Right cardiac atrium (tissue), 5 donors: ENCODE measurements at regions not wholly inside any gene's neighbourhood (a gene's known extent, or its start where the extent isn't known, plus 50 kb on each side); places are given as distances from the start of the nearest gene placed in this dataset.

Source experiments
- ATAC-seq, 2 donors: fragments of 200-7000 bp; cut with Tn5 transposase; one replicate each; pipeline versions ENCODE4 v1.8.0 to v1.9.1; 2020; ENCODE audit warnings: moderate library complexity in 2 of 2, mild to moderate bottlenecking in 1 of 2
- DNase-seq, 3 donors: peaks; one replicate each; pipeline ENCODE4 v3.0.0-alpha.2; 2020
- H3K27ac ChIP-seq: one replicate; pipeline ENCODE4 v1.5.1; 2013; ENCODE audit warnings: mild to moderate bottlenecking, low read length, control low read depth, moderate library complexity
- H3K27me3 ChIP-seq: one replicate; pipeline ENCODE4 v1.6.1; 2013; ENCODE audit not compliant: control insufficient read depth, insufficient read depth
- H3K4me1 ChIP-seq: one replicate; pipeline ENCODE4 v1.6.1; 2013; ENCODE audit warnings: low read length; ENCODE audit not compliant: control insufficient read depth, insufficient read depth
- H3K4me3 ChIP-seq: one replicate; pipeline ENCODE4 v1.5.1; 2013; ENCODE audit warnings: low read length, control low read depth
- H3K9me3 ChIP-seq: one replicate; pipeline ENCODE4 v1.6.1; 2013; ENCODE audit warnings: low read length; ENCODE audit not compliant: control insufficient read depth
- WGBS: extraction: QIAGEN DNeasy Blood & Tissue Kit; methylation state at CpG from one replicate; pipeline ENCODE4 v1.1.7; 2013; 5-methylcytosine and 5-hydroxymethylcytosine counted together
- intact Hi-C, 4 donors: fragments of 100-400 bp; cut with DNase I; formaldehyde crosslinking; loops; one replicate each; pipeline versions ENCODE4 v1.11.0 to v1.14.0; 2022 to 2023
- donor health status: healthy with polysubstance abuse.
- donor health status: DM: no; HTN: yes; CAD: no.
- donor health status: DM: no; HTN: no; CAD: no.
- donor health status: DM: no; HTN: yes; CAD: no; lungs with severe emphysema.
- donor health status: DM: yes; HTN: yes; CAD: no.

GRCh38 chr19:29415507-29415906 lies 110.3 kb upstream of the VSTM2B start:
- Histone ChIP-seq H3K9me3 (no peaks in the 10 kb centered on the region), H3K27ac (no peak overlapping the region), H3K4me3 (no peak overlapping the region), H3K4me1 (no peaks in the 10 kb centered on the region), H3K27me3 (no peaks in the 10 kb centered on the region)
- WGBS: 42% methylated on average over 5 of the region's 5 CpGs
- no peak for ATAC-seq
- no peak for DNase-seq
- intact Hi-C loops: no loop called here

- Histone ChIP-seq H3K4me3 (no peak overlapping the region), H3K9me3 (no peaks in the 10 kb centered on the region), H3K4me1 (no peaks in the 10 kb centered on the region), H3K27me3 (no peaks in the 10 kb centered on the region), H3K27ac (no peak overlapping the region)
- intact Hi-C loops: no loop called here
- no peak for ATAC-seq
- 69% methylated on average over 4 of the region's 4 CpGs for WGBS
- DNase-seq: no peak
Measured at GRCh38 chr19:29417048-29417447, 108.7 kb upstream of the VSTM2B start.

GRCh38 chr19:29418201-29418600 lies 107.6 kb upstream of the VSTM2B start:
- DNase-seq (no peak), ATAC-seq (no peak)
- no peaks in the 10 kb centered on the region for H3K9me3 ChIP-seq
- intact Hi-C loops: no loop called here
- WGBS: 74% methylated on average over 13 of the region's 13 CpGs
- no peaks in the 10 kb centered on the region for H3K27me3 ChIP-seq
- no peak overlapping the region for H3K27ac ChIP-seq
- no peak overlapping the region for H3K4me3 ChIP-seq
- H3K4me1 ChIP-seq: no peaks in the 10 kb centered on the region

- 91% methylated on average over 5 of the region's 5 CpGs for WGBS
- Histone ChIP-seq H3K4me3 (no peak overlapping the region), H3K27me3 (no peaks in the 10 kb centered on the region), H3K4me1 (no peaks in the 10 kb centered on the region), H3K27ac (no peak overlapping the region), H3K9me3 (no peaks in the 10 kb centered on the region)
- intact Hi-C loops: no loop called here
- no peak for ATAC-seq
- no peak for DNase-seq
Measured at GRCh38 chr19:29420065-29420464, 105.7 kb upstream of the VSTM2B start.

GRCh38 chr19:29420482-29421195 lies 105.2 kb upstream of the VSTM2B start:
- H3K27ac ChIP-seq: no peak overlapping the region
- H3K4me1 ChIP-seq: no peaks in the 10 kb centered on the region
- no peak for DNase-seq
- WGBS: 81% methylated on average over 22 of the region's 22 CpGs
- intact Hi-C loops: no loop called here
- H3K4me3 ChIP-seq: no peak overlapping the region
- no peaks in the 10 kb centered on the region for H3K9me3 ChIP-seq
- no peaks in the 10 kb centered on the region for H3K27me3 ChIP-seq
- no peak for ATAC-seq

GRCh38 chr19:29421196-29421545 lies 104.6 kb upstream of the VSTM2B start:
- DNase-seq (no peak), ATAC-seq (no peak)
- no peaks in the 10 kb centered on the region for H3K4me1 ChIP-seq
- H3K27ac ChIP-seq: no peak overlapping the region
- no peak overlapping the region for H3K4me3 ChIP-seq
- 31% methylated on average over 11 of the region's 11 CpGs for WGBS
- H3K27me3 ChIP-seq: no peaks in the 10 kb centered on the region
- H3K9me3 ChIP-seq: no peaks in the 10 kb centered on the region
- intact Hi-C loops: no loop called here

- Histone ChIP-seq H3K4me3 (no peak overlapping the region), H3K27me3 (no peaks in the 10 kb centered on the region), H3K4me1 (no peaks in the 10 kb centered on the region), H3K9me3 (no peaks in the 10 kb centered on the region), H3K27ac (no peak overlapping the region)
- WGBS: 71% methylated on average over 7 of the region's 7 CpGs
- DNase-seq (no peak), ATAC-seq (no peak)
- intact Hi-C loops: no loop called here
Measured at GRCh38 chr19:29422047-29422446, 103.7 kb upstream of the VSTM2B start.

GRCh38 chr19:29422486-29423085 lies 103.2 kb upstream of the VSTM2B start:
- WGBS: 58% methylated on average over 5 of the region's 5 CpGs
- intact Hi-C loops: no loop called here
- Histone ChIP-seq H3K9me3 (no peaks in the 10 kb centered on the region), H3K27me3 (no peaks in the 10 kb centered on the region), H3K4me3 (no peak overlapping the region), H3K4me1 (no peaks in the 10 kb centered on the region), H3K27ac (no peak overlapping the region)
- ATAC-seq: no peak
- no peak for DNase-seq

- Histone ChIP-seq H3K27me3 (no peaks in the 10 kb centered on the region), H3K4me3 (no peak overlapping the region), H3K27ac (no peak overlapping the region), H3K9me3 (no peaks in the 10 kb centered on the region), H3K4me1 (no peaks in the 10 kb centered on the region)
- 64% methylated on average over 7 of the region's 7 CpGs for WGBS
- DNase-seq (no peak), ATAC-seq (no peak)
- intact Hi-C loops: no loop called here
Measured at GRCh38 chr19:29428071-29428470, 97.7 kb upstream of the VSTM2B start.

GRCh38 chr19:29429021-29429420 lies 96.8 kb upstream of the VSTM2B start:
- Histone ChIP-seq H3K9me3 (no peaks in the 10 kb centered on the region), H3K4me3 (no peak overlapping the region), H3K27me3 (no peaks in the 10 kb centered on the region), H3K4me1 (no peaks in the 10 kb centered on the region), H3K27ac (no peak overlapping the region)
- intact Hi-C loops: no loop called here
- WGBS: 82% methylated on average over 9 of the region's 9 CpGs
- ATAC-seq (no peak), DNase-seq (no peak)

GRCh38 chr19:29429581-29429980 lies 96.2 kb upstream of the VSTM2B start:
- WGBS: 81% methylated on average over 15 of the region's 15 CpGs
- no peaks in the 10 kb centered on the region for H3K27me3 ChIP-seq

GRCh38 chr19:29431332-29431731 lies 94.5 kb upstream of the VSTM2B start:
- H3K9me3 ChIP-seq: no peaks in the 10 kb centered on the region
- no peak for ATAC-seq
- DNase-seq: no peak
- WGBS: 64% methylated on average over 7 of the region's 7 CpGs
- H3K4me1 ChIP-seq: no peaks in the 10 kb centered on the region
- no peak overlapping the region for H3K4me3 ChIP-seq
- H3K27me3 ChIP-seq: no peaks in the 10 kb centered on the region
- H3K27ac ChIP-seq: no peak overlapping the region
- intact Hi-C loops: no loop called here

More at GRCh38 chr19:29429581-29429980, 96.2 kb upstream of the VSTM2B start:
- ATAC-seq (no peak), DNase-seq (no peak)
- no peak overlapping the region for H3K27ac ChIP-seq
- intact Hi-C loops: no loop called here
- no peaks in the 10 kb centered on the region for H3K9me3 ChIP-seq
- H3K4me3 ChIP-seq: no peak overlapping the region
- no peaks in the 10 kb centered on the region for H3K4me1 ChIP-seq
